Gastrocnemius medialis (tissue), 4 donors: ENCODE measurements at regions not wholly inside any gene's neighbourhood (a gene's known extent, or its start where the extent isn't known, plus 50 kb on each side); places are given as distances from the start of the nearest gene placed in this dataset.

ENCODE experiments used
- POLR2A ChIP-seq, 2 donors: fragments of 450-650 bp; IDR thresholded peaks; one replicate each; pipeline ENCODE4 v1.6.1; 2017; ENCODE audit warnings: antibody characterized with exemption in 2 of 2, mild to moderate bottlenecking in 2 of 2, moderate library complexity in 2 of 2
- TF ChIP-seq, protein P1 (sequence below), 5 experiments: fragments of 450-650 bp in 3 of 5; fragments of 200-600 bp in 2 of 5; sonication (generic) in 2 of 5; IDR thresholded peaks in 4 of 5; conservative IDR thresholded peaks in 1 of 5; 1 replicate in 4 of 5; 2 replicates in 1 of 5; pipeline ENCODE4 v1.5.1; 2016 to 2019; ENCODE audit warnings: antibody characterized with exemption in 5 of 5, mild to moderate bottlenecking in 3 of 5, moderate library complexity in 3 of 5

DNA sequence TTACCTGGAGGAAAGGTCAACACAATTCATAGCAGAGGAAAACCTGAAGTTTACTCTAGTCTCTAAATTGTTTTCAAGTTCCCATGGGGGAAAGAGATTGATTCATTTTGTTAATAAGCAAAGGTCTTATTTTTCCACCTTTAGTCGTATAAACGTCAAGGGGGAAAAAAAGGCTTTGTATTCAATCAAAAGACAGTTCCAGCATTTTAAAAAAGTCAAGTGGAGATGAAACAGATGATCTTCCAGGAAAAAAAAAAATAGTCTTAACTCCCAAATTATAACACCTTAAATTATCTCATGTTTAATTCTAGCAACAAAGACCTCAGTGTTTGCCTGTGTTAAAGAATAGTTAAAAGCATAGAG is 140.5 kb downstream of the TOMM20 start:
- TF ChIP-seq POLR2A (IDR thresholded peaks at IDR 0.05) = no peak
- TF ChIP-seq, protein P1, sequence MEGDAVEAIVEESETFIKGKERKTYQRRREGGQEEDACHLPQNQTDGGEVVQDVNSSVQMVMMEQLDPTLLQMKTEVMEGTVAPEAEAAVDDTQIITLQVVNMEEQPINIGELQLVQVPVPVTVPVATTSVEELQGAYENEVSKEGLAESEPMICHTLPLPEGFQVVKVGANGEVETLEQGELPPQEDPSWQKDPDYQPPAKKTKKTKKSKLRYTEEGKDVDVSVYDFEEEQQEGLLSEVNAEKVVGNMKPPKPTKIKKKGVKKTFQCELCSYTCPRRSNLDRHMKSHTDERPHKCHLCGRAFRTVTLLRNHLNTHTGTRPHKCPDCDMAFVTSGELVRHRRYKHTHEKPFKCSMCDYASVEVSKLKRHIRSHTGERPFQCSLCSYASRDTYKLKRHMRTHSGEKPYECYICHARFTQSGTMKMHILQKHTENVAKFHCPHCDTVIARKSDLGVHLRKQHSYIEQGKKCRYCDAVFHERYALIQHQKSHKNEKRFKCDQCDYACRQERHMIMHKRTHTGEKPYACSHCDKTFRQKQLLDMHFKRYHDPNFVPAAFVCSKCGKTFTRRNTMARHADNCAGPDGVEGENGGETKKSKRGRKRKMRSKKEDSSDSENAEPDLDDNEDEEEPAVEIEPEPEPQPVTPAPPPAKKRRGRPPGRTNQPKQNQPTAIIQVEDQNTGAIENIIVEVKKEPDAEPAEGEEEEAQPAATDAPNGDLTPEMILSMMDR (IDR thresholded peaks at IDR 0.05 in 4 of 5, conservative IDR thresholded peaks at IDR 0.05 in 1 of 5) = no peak
